Stomach (tissue), 4 donors: ENCODE measurements at regions not wholly inside any gene's neighbourhood (a gene's known extent, or its start where the extent isn't known, plus 50 kb on each side); places are given as distances from the start of the nearest gene placed in this dataset.

ENCODE experiments used
- CTCF ChIP-seq, 7 experiments: fragments of 450-650 bp in 4 of 7; fragments of 200-600 bp in 3 of 7; sonication (generic) in 3 of 7; IDR thresholded peaks; one replicate each; pipeline ENCODE4 v1.5.1; 2016 to 2019; ENCODE audit warnings: antibody characterized with exemption in 7 of 7, control low read depth in 2 of 7, mild to moderate bottlenecking in 1 of 7
- POLR2A ChIP-seq, 4 donors: fragments of 450-650 bp; IDR thresholded peaks; one replicate each; pipeline ENCODE4 v1.6.1; 2016; ENCODE audit warnings: antibody characterized with exemption in 4 of 4, control low read depth in 2 of 4, mild to moderate bottlenecking in 1 of 4, moderate library complexity in 1 of 4

GRCh38 chr20:37640600-37641561 lies 52.9 kb upstream of the CTNNBL1 start:
- TF ChIP-seq CTCF (IDR thresholded peaks at IDR 0.05) (no peak), POLR2A (IDR thresholded peaks at IDR 0.05) (no peak)
